Natural killer cell (primary cell): ENCODE measurements at regions not wholly inside any gene's neighbourhood (a gene's known extent, or its start where the extent isn't known, plus 50 kb on each side); places are given as distances from the start of the nearest gene placed in this dataset.

Experiments used
- ATAC-seq, 3 donors: fragments of 150-1000 bp in 2 of 3; fragments of 200-7000 bp in 1 of 3; cut with Tn5 transposase; 1 replicate in 1 of 3; 2 replicates in 2 of 3; pipeline ENCODE4 v1.10.0; 2021; ENCODE audit warnings: mild to moderate bottlenecking in 2 of 3, moderate library complexity in 2 of 3
- DNase-seq, 2 donors: peaks; one replicate each; pipeline versions ENCODE4 v3.0.0 to v3.0.0-alpha.2; 2013 to 2021; ENCODE audit warnings: mixed read lengths in 1 of 2
- H3K27ac ChIP-seq: one replicate; pipeline ENCODE4 v1.5.1; 2013; ENCODE audit warnings: mild to moderate bottlenecking, low read length
- H3K27me3 ChIP-seq: one replicate; pipeline ENCODE4 v1.6.1; 2013; ENCODE audit warnings: low read length; ENCODE audit not compliant: control insufficient read depth, insufficient read depth
- H3K36me3 ChIP-seq: one replicate; pipeline ENCODE4 v1.6.1; 2013; ENCODE audit warnings: low read length; ENCODE audit not compliant: control insufficient read depth, insufficient read depth
- H3K4me1 ChIP-seq: one replicate; pipeline ENCODE4 v1.6.1; 2013; ENCODE audit warnings: low read length; ENCODE audit not compliant: control insufficient read depth, insufficient read depth
- H3K4me3 ChIP-seq: one replicate; pipeline ENCODE4 v1.5.1; 2013; ENCODE audit warnings: low read length
- H3K9me3 ChIP-seq: one replicate; pipeline ENCODE4 v1.6.1; 2013; ENCODE audit warnings: low read length; ENCODE audit not compliant: control insufficient read depth, insufficient read depth
- H3K27ac Mint-ChIP-seq, 2 donors: one replicate each; pipeline ENCODE4 v1.8.0; 2022; ENCODE audit warnings: mild to moderate bottlenecking in 2 of 2, mixed read lengths in 2 of 2, moderate library complexity in 1 of 2
- H3K27me3 Mint-ChIP-seq, 2 donors: one replicate each; pipeline ENCODE4 v1.8.0; 2022; ENCODE audit warnings: low read depth in 2 of 2, mixed read lengths in 2 of 2
- H3K36me3 Mint-ChIP-seq: one replicate; pipeline ENCODE4 v1.8.0; 2022; ENCODE audit warnings: mixed read lengths
- H3K4me1 Mint-ChIP-seq, 2 donors: one replicate each; pipeline ENCODE4 v1.8.0; 2022; ENCODE audit warnings: mixed read lengths in 2 of 2
- H3K4me3 Mint-ChIP-seq: one replicate; pipeline ENCODE4 v1.8.0; 2022; ENCODE audit warnings: mild to moderate bottlenecking, moderate library complexity, mixed read lengths
- H3K9me3 Mint-ChIP-seq, 2 donors: one replicate each; pipeline ENCODE4 v1.8.0; 2022; ENCODE audit warnings: mixed read lengths in 2 of 2
- CTCF ChIP-seq: fragments of 200-600 bp; IDR thresholded peaks from one replicate; pipeline ENCODE4 v1.8.0; 2022; ENCODE audit warnings: antibody characterized with exemption
- WGBS: methylation state at CpG from one replicate; pipeline ENCODE4 v1.1.7; 2013; ENCODE audit warnings: missing lambda C conversion rate; ENCODE audit not compliant: insufficient coverage; 5-methylcytosine and 5-hydroxymethylcytosine counted together
- intact Hi-C: fragments of 100-400 bp; cut with micrococcal nuclease; formaldehyde crosslinking; loops from one replicate; pipeline ENCODE4 v1.14.2; 2022

DNA sequence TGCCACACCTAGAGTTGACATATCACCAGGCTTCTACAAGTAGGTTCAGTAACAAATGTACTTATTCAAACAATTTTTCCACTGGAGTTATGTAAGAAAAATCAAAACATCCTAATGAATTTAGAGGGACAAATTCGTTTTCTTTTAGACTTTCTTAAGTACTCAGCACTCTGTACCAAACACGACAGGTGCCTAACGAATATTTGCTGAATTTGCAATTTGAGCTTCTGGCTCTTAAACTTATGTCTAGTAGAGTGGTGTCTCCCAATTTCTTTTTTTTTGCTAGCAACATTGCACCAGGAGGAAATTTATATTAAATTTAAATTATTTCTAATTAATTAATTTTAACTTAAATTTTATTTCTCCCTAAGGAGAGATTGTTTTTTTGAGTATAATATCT, 397.0 kb downstream of the CNTN3 start:
- H3K27me3 ChIP-seq, result no peaks in the 10 kb centered on the region
- intact Hi-C loops, result no loop called here
- H3K4me1 Mint-ChIP-seq, result no peaks in the 10 kb centered on the region
- TF ChIP-seq CTCF, result no peak
- no peaks in the 10 kb centered on the region for H3K27me3 Mint-ChIP-seq
- 76% methylated on average over 3 of the region's 3 CpGs for WGBS
- ATAC-seq, result no peak
- DNase-seq, result no peak
- no peaks in the 10 kb centered on the region for H3K36me3 ChIP-seq
- H3K9me3 Mint-ChIP-seq, result peaks cover 12 to 15% of the 10 kb centered on the region in 2 donors
- no peaks in the 10 kb centered on the region for H3K36me3 Mint-ChIP-seq
- H3K4me3 ChIP-seq, result no peak overlapping the region
- no peaks in the 10 kb centered on the region for H3K9me3 ChIP-seq
- H3K27ac ChIP-seq, result no peak overlapping the region
- H3K4me3 Mint-ChIP-seq, result no peak overlapping the region
- no peaks in the 10 kb centered on the region for H3K4me1 ChIP-seq
- no peak overlapping the region for H3K27ac Mint-ChIP-seq

GRCh38 chr3:74214286-74214685, 400.2 kb downstream of the CNTN3 start:
- no peak for TF ChIP-seq CTCF
- Mint-ChIP-seq H3K36me3 (no peaks in the 10 kb centered on the region), H3K4me1 (no peaks in the 10 kb centered on the region), H3K27me3 (no peaks in the 10 kb centered on the region), H3K9me3 (peaks cover 14 to 15% of the 10 kb centered on the region in 2 donors), H3K27ac (no peak overlapping the region), H3K4me3 (no peak overlapping the region)
- no peak overlapping the region for H3K27ac ChIP-seq
- no peaks in the 10 kb centered on the region for H3K27me3 ChIP-seq
- 86% methylated on average over 4 of the region's 4 CpGs for WGBS
- H3K9me3 ChIP-seq, result no peaks in the 10 kb centered on the region
- intact Hi-C loops, result no loop called here
- H3K4me1 ChIP-seq, result no peaks in the 10 kb centered on the region
- ATAC-seq, result no peak
- no peak overlapping the region for H3K4me3 ChIP-seq
- no peak for DNase-seq
- no peaks in the 10 kb centered on the region for H3K36me3 ChIP-seq

- no peaks in the 10 kb centered on the region for H3K36me3 Mint-ChIP-seq
Observed at GRCh38 chr3:74210739-74211138, 403.7 kb downstream of the CNTN3 start.

More at GRCh38 chr3:74210739-74211138, 403.7 kb downstream of the CNTN3 start:
- Mint-ChIP-seq H3K4me3 (no peak overlapping the region), H3K4me1 (no peaks in the 10 kb centered on the region), H3K27me3 (no peaks in the 10 kb centered on the region), H3K27ac (no peak overlapping the region), H3K9me3 (peaks cover 14 to 16% of the 10 kb centered on the region in 2 donors)
- H3K4me3 ChIP-seq, result no peak overlapping the region
- no peaks in the 10 kb centered on the region for H3K4me1 ChIP-seq
- no peak overlapping the region for H3K27ac ChIP-seq
- H3K9me3 ChIP-seq, result peaks cover 3% of the 10 kb centered on the region
- intact Hi-C loops, result no loop called here
- no peak for TF ChIP-seq CTCF
- no peak for DNase-seq
- no peaks in the 10 kb centered on the region for H3K27me3 ChIP-seq
- no peaks in the 10 kb centered on the region for H3K36me3 ChIP-seq
- ATAC-seq, result no peak
